ENCODE measurements at regions not wholly inside any gene's neighbourhood (a gene's known extent, or its start where the extent isn't known, plus 50 kb on each side); places are given as distances from the start of the nearest gene placed in this dataset.

- intact Hi-C loops (cut with micrococcal nuclease) = no loop called here
- ATAC-seq (no peak), DNase-seq (no peak)
- ChIA-PET CTCF (no interaction called here), POLR2A (no interaction called here)
- Histone ChIP-seq H3K9me3 (ENCODE audit: control insufficient read depth in 2 of 3, low read length in 3 of 3) (no peaks in the 10 kb centered on the region), H3K36me3 (ENCODE audit: control insufficient read depth in 2 of 3, insufficient read depth in 3 of 3, low read length in 3 of 3) (no peaks in the 10 kb centered on the region), H3K4me1 (ENCODE audit: control insufficient read depth in 2 of 2, insufficient read depth in 2 of 2, low read length in 2 of 2) (no peaks in the 10 kb centered on the region), H3K27me3 (ENCODE audit: control insufficient read depth in 2 of 2, insufficient read depth in 2 of 2, low read length in 2 of 2) (no peaks in the 10 kb centered on the region), H3K27ac (ENCODE audit: low read depth, low read length) (no peak overlapping the region), H3K4me3 (ENCODE audit: low read length) (no peak overlapping the region)
- Mint-ChIP-seq H3K36me3 (no peaks in the 10 kb centered on the region), H3K27ac (no peak overlapping the region), H3K4me3 (no peak overlapping the region), H3K4me1 (no peaks in the 10 kb centered on the region), H3K27me3 (no peaks in the 10 kb centered on the region), H3K9me3 (no peaks in the 10 kb centered on the region)
These were observed 691.5 kb upstream of the LRRN3 start for GRCh38 chr7:110399421-110399820.

- no peak overlapping the region for H3K4me3 Mint-ChIP-seq
- Histone ChIP-seq H3K36me3 (ENCODE audit: control insufficient read depth in 2 of 3, insufficient read depth in 3 of 3, low read length in 3 of 3) (no peaks in the 10 kb centered on the region), H3K27me3 (ENCODE audit: control insufficient read depth in 2 of 2, insufficient read depth in 2 of 2, low read length in 2 of 2) (no peaks in the 10 kb centered on the region), H3K9me3 (ENCODE audit: control insufficient read depth in 2 of 3, low read length in 3 of 3) (no peaks in the 10 kb centered on the region), H3K4me3 (ENCODE audit: low read length) (no peak overlapping the region), H3K4me1 (ENCODE audit: control insufficient read depth in 2 of 2, insufficient read depth in 2 of 2, low read length in 2 of 2) (no peaks in the 10 kb centered on the region), H3K27ac (ENCODE audit: low read depth, low read length) (no peak overlapping the region)
- no peak for ATAC-seq
- no peaks in the 10 kb centered on the region for H3K27me3 Mint-ChIP-seq
- H3K36me3 Mint-ChIP-seq = no peaks in the 10 kb centered on the region
- H3K4me1 Mint-ChIP-seq = no peaks in the 10 kb centered on the region
- H3K9me3 Mint-ChIP-seq = no peaks in the 10 kb centered on the region
- intact Hi-C loops (cut with micrococcal nuclease) = no loop called here
- DNase-seq = no peak
- ChIA-PET POLR2A (no interaction called here), CTCF (interaction anchor here (0.7 kb wide), 1 partner anchor 127 kb away, joined by 3 read pairs; no protein-coding TSS in a partner anchor)
- no peak overlapping the region for H3K27ac Mint-ChIP-seq
These were observed 690.5 kb upstream of the LRRN3 start for GRCh38 chr7:110400411-110400810.

GRCh38 chr7:110407242-110407641, 683.7 kb upstream of the LRRN3 start:
- intact Hi-C loops (cut with micrococcal nuclease) = no loop called here
- no peaks in the 10 kb centered on the region for H3K9me3 ChIP-seq (ENCODE audit: control insufficient read depth in 2 of 3, low read length in 3 of 3)
- no peaks in the 10 kb centered on the region for H3K27me3 ChIP-seq (ENCODE audit: control insufficient read depth in 2 of 2, insufficient read depth in 2 of 2, low read length in 2 of 2)
- H3K9me3 Mint-ChIP-seq = peaks cover 0 to 2% (median 0%) of the 10 kb centered on the region in 11 donors
- H3K4me3 Mint-ChIP-seq = no peak overlapping the region
- H3K27ac Mint-ChIP-seq = no peak overlapping the region
- H3K27ac ChIP-seq (ENCODE audit: low read depth, low read length) = no peak overlapping the region
- no peaks in the 10 kb centered on the region for H3K36me3 ChIP-seq (ENCODE audit: control insufficient read depth in 2 of 3, insufficient read depth in 3 of 3, low read length in 3 of 3)
- no peak overlapping the region for H3K4me3 ChIP-seq (ENCODE audit: low read length)
- H3K27me3 Mint-ChIP-seq = no peaks in the 10 kb centered on the region
- CTCF ChIA-PET = no interaction called here
- H3K36me3 Mint-ChIP-seq = no peaks in the 10 kb centered on the region
- ATAC-seq (no peak), DNase-seq (no peak)
- no peaks in the 10 kb centered on the region for H3K4me1 ChIP-seq (ENCODE audit: control insufficient read depth in 2 of 2, insufficient read depth in 2 of 2, low read length in 2 of 2)
- no peaks in the 10 kb centered on the region for H3K4me1 Mint-ChIP-seq
- POLR2A ChIA-PET = no interaction called here

- no peaks in the 10 kb centered on the region for H3K27me3 Mint-ChIP-seq
- ChIA-PET CTCF (no interaction called here), POLR2A (no interaction called here)
- no peak overlapping the region for H3K27ac Mint-ChIP-seq
- Histone ChIP-seq H3K36me3 (ENCODE audit: control insufficient read depth in 2 of 3, insufficient read depth in 3 of 3, low read length in 3 of 3) (no peaks in the 10 kb centered on the region), H3K9me3 (ENCODE audit: control insufficient read depth in 2 of 3, low read length in 3 of 3) (no peaks in the 10 kb centered on the region), H3K4me1 (ENCODE audit: control insufficient read depth in 2 of 2, insufficient read depth in 2 of 2, low read length in 2 of 2) (no peaks in the 10 kb centered on the region), H3K27ac (ENCODE audit: low read depth, low read length) (no peak overlapping the region), H3K27me3 (ENCODE audit: control insufficient read depth in 2 of 2, insufficient read depth in 2 of 2, low read length in 2 of 2) (no peaks in the 10 kb centered on the region), H3K4me3 (ENCODE audit: low read length) (no peak overlapping the region)
- H3K9me3 Mint-ChIP-seq = peaks cover 0 to 2% (median 0%) of the 10 kb centered on the region in 11 donors
- no peaks in the 10 kb centered on the region for H3K36me3 Mint-ChIP-seq
- DNase-seq (no peak), ATAC-seq (no peak)
- no peak overlapping the region for H3K4me3 Mint-ChIP-seq
- no peaks in the 10 kb centered on the region for H3K4me1 Mint-ChIP-seq
- intact Hi-C loops (cut with micrococcal nuclease) = no loop called here
These were observed 683.2 kb upstream of the LRRN3 start for GRCh38 chr7:110407706-110408105.

GRCh38 chr7:110412614-110413013, 678.3 kb upstream of the LRRN3 start:
- no peaks in the 10 kb centered on the region for H3K36me3 ChIP-seq (ENCODE audit: control insufficient read depth in 2 of 3, insufficient read depth in 3 of 3, low read length in 3 of 3)
- Mint-ChIP-seq H3K9me3 (peaks cover 0 to 2% (median 0%) of the 10 kb centered on the region in 11 donors), H3K36me3 (no peaks in the 10 kb centered on the region), H3K4me3 (no peak overlapping the region), H3K4me1 (no peaks in the 10 kb centered on the region), H3K27me3 (peaks cover 0 to 9% (median 8%) of the 10 kb centered on the region in 5 donors), H3K27ac (no peak overlapping the region)
- CTCF ChIA-PET = no interaction called here
- no peaks in the 10 kb centered on the region for H3K9me3 ChIP-seq (ENCODE audit: control insufficient read depth in 2 of 3, low read length in 3 of 3)
- ATAC-seq = no peak
- H3K4me1 ChIP-seq (ENCODE audit: control insufficient read depth in 2 of 2, insufficient read depth in 2 of 2, low read length in 2 of 2) = no peaks in the 10 kb centered on the region
- no peak overlapping the region for H3K4me3 ChIP-seq (ENCODE audit: low read length)
- no peaks in the 10 kb centered on the region for H3K27me3 ChIP-seq (ENCODE audit: control insufficient read depth in 2 of 2, insufficient read depth in 2 of 2, low read length in 2 of 2)
- POLR2A ChIA-PET = no interaction called here
- no peak for DNase-seq
- H3K27ac ChIP-seq (ENCODE audit: low read depth, low read length) = no peak overlapping the region
- intact Hi-C loops (cut with micrococcal nuclease) = no loop called here

- CTCF ChIA-PET = no interaction called here
- intact Hi-C loops (cut with micrococcal nuclease) = no loop called here
These were observed 677.9 kb upstream of the LRRN3 start for GRCh38 chr7:110413038-110413437.

GRCh38 chr7:110417611-110418010, 673.3 kb upstream of the LRRN3 start:
- POLR2A ChIA-PET = no interaction called here
- Mint-ChIP-seq H3K4me3 (no peak overlapping the region), H3K27ac (no peak overlapping the region), H3K36me3 (no peaks in the 10 kb centered on the region), H3K27me3 (peaks cover 0 to 11% (median 8%) of the 10 kb centered on the region in 5 donors), H3K9me3 (peaks cover 0 to 1% (median 0%) of the 10 kb centered on the region in 11 donors), H3K4me1 (no peaks in the 10 kb centered on the region)
- intact Hi-C loops (cut with micrococcal nuclease) = no loop called here
- no peak overlapping the region for H3K4me3 ChIP-seq (ENCODE audit: low read length)
- DNase-seq (no peak), ATAC-seq (no peak)
- H3K36me3 ChIP-seq (ENCODE audit: control insufficient read depth in 2 of 3, insufficient read depth in 3 of 3, low read length in 3 of 3) = no peaks in the 10 kb centered on the region
- no peak overlapping the region for H3K27ac ChIP-seq (ENCODE audit: low read depth, low read length)
- CTCF ChIA-PET = no interaction called here
- no peaks in the 10 kb centered on the region for H3K4me1 ChIP-seq (ENCODE audit: control insufficient read depth in 2 of 2, insufficient read depth in 2 of 2, low read length in 2 of 2)
- no peaks in the 10 kb centered on the region for H3K27me3 ChIP-seq (ENCODE audit: control insufficient read depth in 2 of 2, insufficient read depth in 2 of 2, low read length in 2 of 2)
- H3K9me3 ChIP-seq (ENCODE audit: control insufficient read depth in 2 of 3, low read length in 3 of 3) = no peaks in the 10 kb centered on the region

More at GRCh38 chr7:110413038-110413437, 677.9 kb upstream of the LRRN3 start:
- H3K9me3 ChIP-seq (ENCODE audit: control insufficient read depth in 2 of 3, low read length in 3 of 3) = no peaks in the 10 kb centered on the region
- H3K4me1 Mint-ChIP-seq = no peaks in the 10 kb centered on the region
- H3K27ac Mint-ChIP-seq = no peak overlapping the region
- H3K4me1 ChIP-seq (ENCODE audit: control insufficient read depth in 2 of 2, insufficient read depth in 2 of 2, low read length in 2 of 2) = no peaks in the 10 kb centered on the region
- peaks cover 0 to 9% (median 8%) of the 10 kb centered on the region in 5 donors for H3K27me3 Mint-ChIP-seq
- no peaks in the 10 kb centered on the region for H3K36me3 ChIP-seq (ENCODE audit: control insufficient read depth in 2 of 3, insufficient read depth in 3 of 3, low read length in 3 of 3)
- no peak overlapping the region for H3K27ac ChIP-seq (ENCODE audit: low read depth, low read length)
- H3K4me3 ChIP-seq (ENCODE audit: low read length) = no peak overlapping the region
- H3K9me3 Mint-ChIP-seq = peaks cover 0 to 2% (median 0%) of the 10 kb centered on the region in 11 donors
- H3K27me3 ChIP-seq (ENCODE audit: control insufficient read depth in 2 of 2, insufficient read depth in 2 of 2, low read length in 2 of 2) = no peaks in the 10 kb centered on the region
- no peaks in the 10 kb centered on the region for H3K36me3 Mint-ChIP-seq
- ATAC-seq = no peak
- POLR2A ChIA-PET = no interaction called here
- no peak for DNase-seq
- no peak overlapping the region for H3K4me3 Mint-ChIP-seq

Measured in naive thymus-derived CD4-positive, alpha-beta T cell (primary cell).